Islet of Langerhans (tissue), 1 donor: ENCODE measurements at regions not wholly inside any gene's neighbourhood (a gene's known extent, or its start where the extent isn't known, plus 50 kb on each side); places are given as distances from the start of the nearest gene placed in this dataset.

ENCODE experiments used
- FAIRE-seq: peaks from one replicate; lab custom pipeline; 2011; peaks lifted over from hg19 to GRCh38; lab: Jason Lieb, UNC

DNA sequence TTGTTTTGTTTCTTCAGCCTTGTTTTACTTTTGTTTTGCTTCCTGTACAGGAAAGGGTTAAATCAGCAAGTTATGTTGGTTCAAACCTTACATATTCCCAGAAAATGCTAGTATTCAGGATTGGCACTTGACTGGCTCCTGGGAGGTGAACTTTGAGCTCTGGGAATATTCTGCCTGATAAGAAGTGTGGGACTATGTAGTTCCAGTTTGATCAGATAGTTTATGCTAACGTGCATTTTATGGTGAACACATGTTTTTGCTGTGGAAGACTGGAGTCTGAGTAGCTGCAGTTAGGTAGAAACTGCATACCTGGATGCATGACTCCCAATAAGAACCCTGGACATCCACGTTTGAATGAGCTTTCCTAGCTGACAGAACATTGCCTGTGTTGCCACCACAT, 603.1 kb upstream of the HS6ST1 start:
- no peak for FAIRE-seq

DNA sequence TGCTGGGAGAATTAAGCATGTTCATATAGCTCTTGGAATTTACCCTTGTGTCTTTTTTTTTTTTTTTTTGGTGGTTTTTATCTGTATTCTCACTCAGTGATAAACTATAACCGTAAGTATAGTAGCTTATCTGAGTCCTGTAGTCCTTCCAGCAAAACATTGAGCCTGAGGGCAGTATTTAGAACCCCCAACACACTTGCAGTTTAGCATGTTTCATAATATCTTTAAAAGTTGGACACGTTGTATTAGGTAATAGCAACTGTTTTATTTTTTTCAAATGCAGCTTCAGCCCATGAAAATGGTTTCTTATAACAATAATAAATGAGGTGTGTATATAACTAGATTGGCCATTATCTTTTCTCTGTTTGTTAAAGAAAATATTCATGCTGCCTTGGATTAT, 603.5 kb upstream of the HS6ST1 start:
- FAIRE-seq: no peak

DNA sequence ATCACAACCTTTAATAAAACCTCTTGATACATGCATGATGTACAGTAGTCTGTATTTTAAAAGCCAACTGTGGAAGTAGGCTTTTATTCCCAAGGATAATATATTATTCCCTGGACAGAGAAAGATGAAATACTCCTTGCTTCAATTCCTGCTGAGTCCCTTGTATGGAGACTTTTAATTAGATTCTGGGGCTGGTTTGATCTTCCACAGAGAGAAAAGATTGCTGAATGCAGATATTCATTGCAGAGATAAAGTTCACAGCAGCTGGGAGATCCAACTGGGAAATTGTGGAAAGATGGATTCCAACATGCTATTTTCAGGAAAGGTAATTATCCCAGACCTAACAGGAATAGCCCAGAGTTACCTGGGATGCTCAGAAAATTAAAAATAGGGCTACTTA, 607.0 kb upstream of the HS6ST1 start:
- FAIRE-seq: no peak

- no peak for FAIRE-seq
Measured at GRCh38 chr2:128930101-128930500, 611.4 kb upstream of the HS6ST1 start.

- no peak for FAIRE-seq
Measured at GRCh38 chr2:128940378-128940777, 621.7 kb upstream of the HS6ST1 start.

- no peak for FAIRE-seq
Measured at GRCh38 chr2:128941751-128942150, 623.1 kb upstream of the HS6ST1 start.

DNA sequence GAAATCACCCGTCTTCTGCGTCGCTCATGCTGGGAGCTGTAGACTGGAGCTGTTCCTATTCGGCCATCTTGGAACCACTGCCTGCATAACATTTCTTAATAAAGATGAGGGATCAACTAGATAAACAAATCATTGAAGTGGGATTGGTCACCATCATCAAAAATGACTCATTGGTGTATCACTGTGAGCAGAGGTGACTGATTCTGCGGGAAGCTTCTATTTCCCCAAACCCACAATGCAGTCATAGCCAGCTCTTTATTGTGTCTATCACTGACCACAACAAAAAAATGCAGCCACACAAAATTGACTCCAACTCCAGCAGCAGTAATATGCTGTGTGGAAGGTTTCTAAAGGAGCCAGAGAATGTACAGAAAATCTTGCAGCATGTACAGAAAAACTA, 630.7 kb upstream of the HS6ST1 start:
- no peak for FAIRE-seq

GRCh38 chr2:128950758-128951157, 632.1 kb upstream of the HS6ST1 start:
- FAIRE-seq: no peak

DNA sequence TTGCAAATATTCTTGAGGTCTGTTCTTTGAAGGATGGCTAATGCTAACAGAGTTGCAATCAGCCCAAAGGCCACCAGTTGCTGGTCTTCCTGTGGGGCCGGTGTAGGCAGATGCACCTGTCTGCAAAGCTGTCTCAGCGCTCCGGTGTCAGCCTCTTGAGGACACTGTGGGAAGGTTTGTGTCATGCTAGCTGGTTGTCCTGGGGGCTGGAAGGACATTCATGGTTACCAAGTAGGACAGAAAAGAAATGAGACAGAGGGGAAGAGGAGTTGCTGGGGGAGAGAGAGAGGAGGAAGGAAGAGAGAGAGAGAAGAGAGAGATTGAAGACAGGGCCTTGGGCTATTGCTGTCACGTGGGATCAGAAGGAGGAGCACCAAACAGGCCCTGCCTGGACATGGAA, 639.6 kb upstream of the HS6ST1 start:
- FAIRE-seq: no peak

- FAIRE-seq: no peak
Measured at GRCh38 chr2:128967646-128968045, 649.0 kb upstream of the HS6ST1 start.

DNA sequence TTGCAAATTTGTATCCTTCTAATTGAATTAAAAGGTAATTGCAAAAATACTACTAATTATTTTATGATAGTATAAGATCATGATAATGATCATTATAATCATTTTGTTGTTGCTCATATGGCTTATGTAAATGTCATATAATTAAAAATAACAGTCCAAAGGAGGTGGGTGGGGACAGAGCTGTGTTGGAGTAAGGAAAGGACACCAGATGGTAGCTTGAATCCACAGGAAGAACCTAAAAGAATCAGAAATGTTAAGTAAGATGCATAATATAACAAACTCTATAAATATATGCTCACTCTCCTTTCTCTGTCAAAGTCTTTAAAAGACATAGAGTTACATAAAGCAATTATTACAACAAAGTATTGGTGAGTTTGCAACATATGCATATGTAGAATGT, 650.7 kb upstream of the HS6ST1 start:
- FAIRE-seq: no peak

DNA sequence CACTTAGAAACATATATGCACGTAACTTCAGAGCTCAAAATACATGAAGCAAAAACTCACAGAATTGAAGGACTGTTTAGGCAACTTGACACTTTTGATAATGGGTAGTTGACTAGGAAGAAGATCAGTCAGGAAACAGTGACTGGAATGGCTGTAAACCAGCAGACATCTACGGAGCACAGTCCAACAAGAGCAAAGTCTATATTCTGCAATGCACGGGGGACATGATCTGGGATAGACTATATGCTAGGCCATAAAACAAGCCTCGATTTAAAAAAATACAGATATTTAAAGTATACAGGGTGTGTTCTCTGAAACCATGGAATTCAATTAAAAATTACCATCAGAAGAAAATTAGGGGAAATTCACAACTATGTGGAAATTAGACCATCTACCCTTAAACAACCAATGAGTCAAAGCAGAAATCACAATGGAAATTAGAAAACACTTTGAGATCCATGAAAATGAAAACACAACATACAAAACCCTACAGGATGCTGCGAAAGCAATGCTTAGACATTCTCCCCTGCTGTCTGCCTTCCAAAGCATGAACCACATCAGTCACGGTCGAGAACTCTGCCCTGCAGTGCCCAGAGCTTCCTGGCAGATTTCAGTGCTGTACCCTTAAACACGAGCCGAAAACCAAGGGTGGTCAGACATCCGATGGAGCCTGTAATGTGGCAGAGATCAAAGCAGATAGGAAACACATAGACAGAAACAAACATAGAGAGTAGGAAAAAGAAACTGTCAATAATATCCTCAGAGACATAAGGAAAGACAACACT, 651.9 kb upstream of the HS6ST1 start:
- no peak for FAIRE-seq

DNA sequence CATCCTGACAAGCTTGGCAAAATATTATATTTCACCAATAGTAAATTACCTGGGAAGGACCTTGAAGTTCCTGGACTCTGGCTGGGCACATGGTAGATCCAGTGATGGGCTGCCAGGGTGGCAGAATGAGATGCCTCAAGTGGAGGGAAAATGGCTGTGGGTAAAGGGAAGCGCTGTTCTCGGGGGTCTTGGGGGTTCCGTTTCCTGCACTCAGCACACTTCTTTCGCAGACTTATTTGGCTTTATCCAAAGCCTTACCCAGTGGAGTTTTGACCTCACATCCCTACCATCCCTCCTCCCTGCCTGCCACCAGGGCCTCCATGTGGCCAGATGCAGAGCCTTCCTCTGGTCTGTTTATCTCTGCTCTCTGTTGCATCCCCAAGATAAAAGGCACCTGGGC, 654.9 kb upstream of the HS6ST1 start:
- FAIRE-seq: no peak

DNA sequence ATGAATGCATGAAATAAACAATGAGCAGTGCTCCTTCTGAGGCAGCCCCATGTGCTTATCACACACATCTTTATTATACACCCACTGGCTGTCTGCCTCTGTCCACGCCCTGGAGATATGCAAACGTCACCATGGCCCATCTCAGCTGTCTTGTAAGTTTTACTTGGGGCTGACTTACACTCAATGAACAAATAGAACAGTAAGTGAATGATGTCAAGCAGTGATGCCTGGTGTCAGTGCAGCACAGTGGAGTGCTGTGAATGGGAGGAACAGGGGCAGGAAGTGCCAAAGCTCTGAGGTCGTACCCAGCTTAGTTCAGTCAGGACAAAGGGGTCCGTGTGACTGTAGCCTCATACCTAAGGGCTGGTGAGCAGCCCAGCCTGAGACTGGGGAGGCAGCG, 659.5 kb upstream of the HS6ST1 start:
- FAIRE-seq: no peak

GRCh38 chr2:128979182-128979581, 660.5 kb upstream of the HS6ST1 start:
- no peak for FAIRE-seq

DNA sequence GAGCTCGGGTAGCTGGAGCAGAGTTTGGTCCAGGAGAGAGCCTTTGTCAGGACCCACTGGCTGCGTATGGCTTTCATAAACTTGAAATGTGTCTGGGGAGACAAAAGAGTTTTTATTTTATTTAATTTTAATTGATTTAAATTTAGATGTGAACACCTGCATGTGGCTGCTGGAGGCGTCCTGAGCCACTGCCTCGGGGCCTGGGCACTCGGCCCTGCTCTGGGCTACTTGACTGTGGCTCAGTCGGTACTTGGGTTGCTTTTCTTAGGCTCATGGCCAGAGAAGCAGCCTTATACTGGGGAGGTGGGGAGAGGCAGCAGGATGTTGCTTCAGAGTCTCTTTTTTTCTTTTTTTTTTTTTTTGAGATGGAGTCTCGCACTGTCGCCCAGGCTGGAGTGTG, 661.8 kb upstream of the HS6ST1 start:
- FAIRE-seq: no peak

- no peak for FAIRE-seq
Measured at GRCh38 chr2:128981353-128981752, 662.7 kb upstream of the HS6ST1 start.

DNA sequence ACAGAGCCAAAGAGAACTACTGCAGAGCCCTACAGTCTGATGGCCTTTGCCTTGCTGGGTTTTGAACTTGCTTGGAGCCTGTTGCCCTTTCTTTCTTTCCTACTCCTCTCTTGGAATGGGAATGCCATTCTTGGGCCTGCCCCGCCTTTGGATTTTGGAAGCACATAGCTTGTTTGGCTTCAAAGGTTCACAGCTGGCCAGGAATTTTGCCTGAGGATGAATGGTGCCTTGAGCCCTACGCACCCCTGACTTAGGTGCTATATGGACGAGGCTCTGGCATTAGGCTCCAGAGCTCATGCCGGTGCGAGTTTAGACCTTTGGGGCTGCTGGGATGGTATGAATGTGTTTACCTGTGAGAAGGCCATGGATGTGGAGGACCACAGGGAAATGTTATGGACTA, 663.3 kb upstream of the HS6ST1 start:
- no peak for FAIRE-seq

DNA sequence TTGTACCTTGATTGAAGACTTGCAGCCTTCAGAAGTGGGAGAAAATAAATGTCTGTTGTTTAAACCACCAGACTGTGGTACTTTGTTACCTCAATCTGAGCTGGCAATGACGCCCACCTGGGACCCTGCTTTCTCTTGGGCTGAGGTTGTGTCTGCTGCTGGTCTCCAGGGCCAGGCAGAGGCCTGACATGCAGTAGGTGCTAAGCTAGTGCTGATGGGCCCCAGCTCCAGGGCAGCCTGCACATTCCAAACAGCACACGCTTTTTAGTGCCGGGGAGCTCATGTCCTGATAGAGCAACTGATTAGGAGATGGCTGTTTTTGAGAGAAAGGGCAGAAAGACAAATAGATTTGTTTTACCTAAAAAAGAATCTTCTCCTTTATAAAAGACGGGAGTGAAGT, 664.0 kb upstream of the HS6ST1 start:
- no peak for FAIRE-seq

DNA sequence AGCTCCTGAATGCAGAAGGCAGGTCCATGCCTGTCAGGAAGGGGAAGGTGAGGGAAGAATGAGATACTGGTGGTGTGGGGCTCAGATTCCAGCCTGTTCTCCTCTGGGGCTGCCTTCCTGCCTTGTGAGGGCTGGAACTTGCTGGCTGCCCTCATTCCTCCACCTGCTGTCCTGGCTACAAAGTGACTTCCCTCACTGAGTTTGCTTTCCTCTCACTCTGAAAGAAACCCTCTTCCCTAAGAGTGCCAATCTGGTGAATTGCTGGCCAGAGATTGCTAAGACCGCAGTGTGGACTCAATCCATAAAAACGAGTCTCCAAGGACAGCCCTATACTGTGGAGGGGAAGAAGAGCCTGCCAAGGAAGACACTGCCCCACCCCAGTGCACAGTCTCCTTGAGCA, 664.4 kb upstream of the HS6ST1 start:
- no peak for FAIRE-seq

DNA sequence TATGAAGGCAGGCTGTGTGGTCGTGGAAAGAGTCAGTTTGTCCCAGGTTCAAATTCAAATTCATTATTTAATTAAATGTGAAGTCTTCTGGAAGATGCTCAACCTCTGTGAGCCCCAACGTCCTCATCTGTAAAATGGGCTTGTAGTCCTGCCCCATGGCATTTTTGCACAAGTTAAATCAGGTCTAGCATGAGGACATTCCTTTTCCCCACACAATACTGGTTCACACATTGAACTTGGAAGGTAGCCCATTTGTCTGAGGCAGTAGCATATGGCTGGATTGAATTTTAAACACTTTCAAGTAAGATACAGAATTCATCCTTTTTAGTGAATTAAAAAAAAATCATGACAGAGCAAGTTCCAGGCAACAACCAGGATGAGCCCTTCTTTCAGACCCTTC, 665.4 kb upstream of the HS6ST1 start:
- no peak for FAIRE-seq

GRCh38 chr2:128984855-128985254, 666.2 kb upstream of the HS6ST1 start:
- no peak for FAIRE-seq

GRCh38 chr2:128986026-128986715, 667.5 kb upstream of the HS6ST1 start:
- no peak for FAIRE-seq

GRCh38 chr2:128986867-128987268, 668.2 kb upstream of the HS6ST1 start:
- FAIRE-seq: no peak
